ENCODE measurements at regions not wholly inside any gene's neighbourhood (a gene's known extent, or its start where the extent isn't known, plus 50 kb on each side); places are given as distances from the start of the nearest gene placed in this dataset.

DNA sequence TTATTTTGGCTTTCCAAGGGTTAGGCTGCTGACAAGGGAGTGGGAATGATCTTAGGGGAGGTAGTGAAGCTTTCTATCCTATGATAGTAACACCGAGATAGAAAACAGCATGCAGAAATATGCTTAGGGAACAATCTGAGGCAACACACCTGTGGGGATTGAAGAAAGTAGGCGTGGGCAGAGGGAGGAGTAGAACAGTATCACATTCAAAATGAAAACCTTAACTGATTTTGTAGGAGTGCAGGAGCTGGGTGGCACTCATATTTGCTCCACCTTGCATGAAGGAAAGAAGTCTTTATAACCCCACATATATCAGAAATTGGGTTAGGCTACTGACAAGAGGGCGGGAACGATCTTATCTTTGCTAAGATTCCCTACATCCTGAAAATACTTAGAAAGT lies 762.2 kb upstream of the CNTNAP5 start:
- CTCF ChIA-PET: no interaction called here
- TF ChIP-seq, protein P1, sequence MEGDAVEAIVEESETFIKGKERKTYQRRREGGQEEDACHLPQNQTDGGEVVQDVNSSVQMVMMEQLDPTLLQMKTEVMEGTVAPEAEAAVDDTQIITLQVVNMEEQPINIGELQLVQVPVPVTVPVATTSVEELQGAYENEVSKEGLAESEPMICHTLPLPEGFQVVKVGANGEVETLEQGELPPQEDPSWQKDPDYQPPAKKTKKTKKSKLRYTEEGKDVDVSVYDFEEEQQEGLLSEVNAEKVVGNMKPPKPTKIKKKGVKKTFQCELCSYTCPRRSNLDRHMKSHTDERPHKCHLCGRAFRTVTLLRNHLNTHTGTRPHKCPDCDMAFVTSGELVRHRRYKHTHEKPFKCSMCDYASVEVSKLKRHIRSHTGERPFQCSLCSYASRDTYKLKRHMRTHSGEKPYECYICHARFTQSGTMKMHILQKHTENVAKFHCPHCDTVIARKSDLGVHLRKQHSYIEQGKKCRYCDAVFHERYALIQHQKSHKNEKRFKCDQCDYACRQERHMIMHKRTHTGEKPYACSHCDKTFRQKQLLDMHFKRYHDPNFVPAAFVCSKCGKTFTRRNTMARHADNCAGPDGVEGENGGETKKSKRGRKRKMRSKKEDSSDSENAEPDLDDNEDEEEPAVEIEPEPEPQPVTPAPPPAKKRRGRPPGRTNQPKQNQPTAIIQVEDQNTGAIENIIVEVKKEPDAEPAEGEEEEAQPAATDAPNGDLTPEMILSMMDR (conservative IDR thresholded peaks at IDR 0.05; ENCODE audit: low read depth): no peak
- POLR2A ChIA-PET (ENCODE audit: low non-redundant PET): no interaction called here

DNA sequence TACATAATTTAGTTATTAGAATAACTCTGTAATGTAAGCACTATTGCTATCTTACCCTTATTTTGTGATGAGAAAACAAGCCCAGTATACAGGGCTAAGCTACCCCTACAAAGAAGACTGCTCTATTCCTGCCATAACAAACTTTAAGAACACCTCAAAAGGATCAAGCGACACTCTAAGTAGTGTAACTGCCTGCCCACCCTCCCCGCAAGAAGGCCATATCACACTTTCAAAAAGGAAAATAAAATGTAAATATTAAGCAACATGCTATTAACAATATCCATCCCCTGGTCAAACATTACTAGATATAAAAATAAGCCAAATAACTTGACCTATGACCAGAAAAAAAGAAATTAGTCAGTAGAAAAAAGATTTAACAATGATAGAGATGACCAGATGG lies 741.7 kb upstream of the CNTNAP5 start:
- no peak for DNase-seq (ENCODE audit: low spot score)
- ChIA-PET POLR2A (ENCODE audit: low non-redundant PET) (no interaction called here), CTCF (no interaction called here)
- H3K27ac ChIP-seq: no peak overlapping the region
- TF ChIP-seq, protein P1 (conservative IDR thresholded peaks at IDR 0.05; ENCODE audit: low read depth): no peak

More for the DNA sequence above, 762.2 kb upstream of the CNTNAP5 start:
- no peak for DNase-seq (ENCODE audit: low spot score)
- H3K27ac ChIP-seq: no peak overlapping the region

DNA sequence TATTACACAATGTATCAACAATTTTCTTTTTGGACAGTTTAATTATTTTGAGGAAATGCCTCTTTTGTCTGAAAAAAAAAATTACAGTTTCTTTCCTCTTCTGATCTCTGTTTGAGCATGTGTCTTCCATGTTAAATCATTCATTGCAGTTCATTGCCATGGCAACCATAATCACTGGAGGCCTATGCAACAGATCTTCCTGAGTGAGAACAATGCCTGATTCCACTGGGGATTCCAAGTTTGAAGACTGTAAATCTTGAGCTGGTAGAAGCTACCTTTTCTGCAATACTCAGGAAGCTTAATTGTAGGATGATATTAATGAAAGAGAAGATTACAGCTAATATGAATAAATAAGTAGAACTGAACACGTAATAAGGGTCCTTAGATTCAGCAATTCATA lies 721.4 kb upstream of the CNTNAP5 start:
- no peak for DNase-seq (ENCODE audit: low spot score)
- TF ChIP-seq, protein P1 (conservative IDR thresholded peaks at IDR 0.05; ENCODE audit: low read depth): no peak
- POLR2A ChIA-PET (ENCODE audit: low non-redundant PET): no interaction called here
- CTCF ChIA-PET: no interaction called here
- H3K27ac ChIP-seq: no peak overlapping the region
